ENCODE measurements at regions not wholly inside any gene's neighbourhood (a gene's known extent, or its start where the extent isn't known, plus 50 kb on each side); places are given as distances from the start of the nearest gene placed in this dataset.

DNA sequence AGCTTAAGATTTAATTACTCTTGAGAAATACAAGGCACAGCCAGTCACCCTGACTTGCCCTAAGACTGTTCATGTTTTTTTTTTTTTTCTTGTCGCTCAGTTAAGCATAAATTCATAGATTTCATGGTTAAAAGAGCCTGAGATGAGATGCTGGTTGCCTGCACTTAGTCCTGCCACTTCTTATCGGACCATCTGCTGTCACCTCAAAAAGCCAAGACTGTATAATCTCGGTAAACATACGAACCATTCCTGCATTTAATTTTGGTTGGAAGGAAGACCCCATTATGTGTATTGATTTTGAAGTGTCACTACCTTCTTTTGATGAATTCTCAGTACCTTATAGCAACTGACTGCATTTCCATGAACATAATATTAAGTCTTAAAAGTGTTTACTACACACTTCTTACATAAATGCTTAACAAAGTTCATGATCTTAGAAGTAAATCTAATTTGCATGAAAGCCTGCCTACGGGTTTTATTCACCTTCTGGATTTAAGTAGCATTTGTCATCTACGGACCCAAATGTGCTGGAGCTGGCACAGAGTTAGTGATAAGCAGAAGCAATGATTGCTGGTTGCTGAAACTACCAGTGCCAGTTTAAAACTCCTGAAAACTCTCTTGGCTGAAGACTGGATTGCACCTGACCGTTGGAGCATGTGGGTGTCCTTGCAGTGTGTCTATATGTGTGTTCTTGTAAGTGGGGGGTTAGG, 843.4 kb downstream of the TMEM182 start:
- DNase-seq (no peak), ATAC-seq (ENCODE audit: poor library complexity) (no peak)
- intact Hi-C loops (cut with DNase I), result no loop called here

DNA sequence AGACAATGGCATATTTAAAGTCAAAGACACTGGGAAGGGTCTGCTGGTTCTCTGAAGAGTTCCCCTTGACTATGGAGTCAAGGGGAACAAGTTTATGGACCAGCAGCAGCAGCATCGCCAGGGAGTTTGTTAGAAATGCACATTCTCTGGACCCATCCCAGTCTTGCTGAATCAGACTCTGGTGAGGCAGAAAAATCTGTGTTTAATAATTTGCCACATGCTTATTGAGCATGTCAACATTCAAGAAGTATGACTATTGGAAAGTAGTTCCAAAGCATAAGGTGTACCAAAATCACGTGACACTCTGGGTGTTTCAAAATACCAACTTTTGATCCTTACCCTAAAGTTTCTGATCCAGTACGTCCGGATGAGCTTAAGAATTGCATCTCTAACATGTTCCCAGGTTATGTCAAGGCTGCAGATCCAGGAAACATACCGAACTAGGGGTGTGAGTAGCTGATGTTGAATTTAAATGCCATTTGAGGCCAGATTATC, 853.8 kb downstream of the TMEM182 start:
- DNase-seq (no peak), ATAC-seq (ENCODE audit: poor library complexity) (no peak)
- intact Hi-C loops (cut with DNase I), result no loop called here

DNA sequence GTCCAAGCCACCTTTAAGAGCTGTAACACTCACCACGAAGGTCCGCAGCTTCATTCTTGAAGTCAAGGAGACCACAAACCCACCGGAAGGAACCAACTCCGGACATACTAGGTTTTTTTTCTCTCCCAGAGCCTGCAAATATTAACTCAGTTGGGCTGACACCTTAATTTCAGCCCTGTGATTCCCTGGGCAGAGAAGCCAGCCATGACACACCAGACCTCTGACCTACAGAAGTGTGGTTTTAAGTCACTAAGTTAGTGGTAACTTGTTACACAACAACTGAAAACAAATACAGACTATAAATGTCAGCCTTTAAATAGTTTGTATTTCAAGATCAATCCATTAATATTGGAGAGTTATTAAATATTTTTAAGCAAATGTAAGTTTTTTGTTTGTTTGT, 855.1 kb downstream of the TMEM182 start:
- ATAC-seq (ENCODE audit: poor library complexity) (no peak), DNase-seq (no peak)
- intact Hi-C loops (cut with DNase I), result no loop called here

GRCh38 chr2:103618112-103618511, 856.3 kb downstream of the TMEM182 start:
- ATAC-seq (ENCODE audit: poor library complexity), result no peak
- no peak for DNase-seq
- intact Hi-C loops (cut with DNase I), result no loop called here

- no peak for DNase-seq
- intact Hi-C loops (cut with DNase I), result no loop called here
These were observed 865.5 kb downstream of the TMEM182 start for GRCh38 chr2:103627301-103627700.

DNA sequence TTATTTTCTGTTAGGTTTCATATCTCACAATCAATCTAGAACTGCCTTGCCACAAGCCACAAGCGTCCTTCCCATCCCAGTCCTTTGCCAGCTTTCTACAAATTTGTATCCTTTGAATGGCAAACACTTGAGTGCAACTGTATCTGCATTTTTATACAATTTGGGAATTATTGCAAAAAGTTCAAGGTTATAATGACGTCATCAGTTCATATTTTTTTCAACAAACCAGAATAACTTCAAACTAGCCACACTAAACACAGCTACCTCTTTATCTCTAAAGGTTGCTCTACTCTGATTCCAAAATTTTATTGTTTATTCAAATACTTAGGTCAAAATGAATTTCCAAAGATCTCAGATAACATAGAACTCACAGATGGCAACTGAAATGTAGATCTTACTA, 877.1 kb downstream of the TMEM182 start:
- DNase-seq (no peak), ATAC-seq (ENCODE audit: poor library complexity) (no peak)
- intact Hi-C loops (cut with DNase I), result no loop called here

More at GRCh38 chr2:103627301-103627700, 865.5 kb downstream of the TMEM182 start:
- no peak for ATAC-seq (ENCODE audit: poor library complexity)

- ATAC-seq (ENCODE audit: poor library complexity) (no peak), DNase-seq (no peak)
- intact Hi-C loops (cut with DNase I), result no loop called here
These were observed 894.7 kb downstream of the TMEM182 start for GRCh38 chr2:103656558-103656957.

- intact Hi-C loops (cut with DNase I), result no loop called here
- no peak for ATAC-seq (ENCODE audit: poor library complexity)
These were observed 898.7 kb downstream of the TMEM182 start for GRCh38 chr2:103660519-103660918.

DNA sequence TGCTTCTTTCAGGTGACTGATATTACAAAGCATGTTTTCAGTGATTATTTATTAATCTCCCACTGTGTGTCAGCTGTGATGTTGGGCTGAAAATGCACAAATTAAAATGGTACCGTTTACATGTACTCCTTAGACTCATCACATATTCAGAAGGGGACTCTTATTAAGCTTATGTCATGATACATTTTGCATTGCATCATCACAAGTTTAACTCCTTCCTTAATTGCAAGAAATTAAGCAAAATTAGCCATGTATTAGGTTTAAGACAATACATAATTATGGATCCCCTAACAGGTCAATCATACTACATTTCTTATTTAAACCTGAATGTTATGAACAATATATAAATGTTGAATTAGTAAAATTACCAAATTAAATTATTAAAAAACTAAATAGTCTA, 899.1 kb downstream of the TMEM182 start:
- intact Hi-C loops (cut with DNase I), result no loop called here
- no peak for ATAC-seq (ENCODE audit: poor library complexity)
- DNase-seq, result no peak

More at GRCh38 chr2:103660519-103660918, 898.7 kb downstream of the TMEM182 start:
- no peak for DNase-seq

DNA sequence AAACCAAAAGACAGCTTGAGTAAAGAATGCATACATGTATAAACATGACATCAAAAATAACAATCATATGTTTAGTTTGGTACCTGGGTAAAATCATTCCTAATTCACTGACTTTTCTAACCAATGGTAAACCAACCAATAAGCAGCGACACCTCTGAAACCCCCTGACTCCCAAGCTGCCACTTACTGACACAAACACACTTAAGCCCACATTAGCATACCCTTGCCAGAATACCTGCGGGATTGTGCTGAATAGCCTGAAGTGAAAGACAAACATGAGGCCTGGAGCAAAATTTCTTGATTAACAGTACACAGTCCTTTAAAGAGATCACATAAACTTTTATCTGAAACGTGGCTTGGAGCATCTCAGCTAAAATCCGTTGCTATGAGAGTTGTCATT, 902.9 kb downstream of the TMEM182 start:
- ATAC-seq (ENCODE audit: poor library complexity) (no peak), DNase-seq (no peak)
- intact Hi-C loops (cut with DNase I), result no loop called here

DNA sequence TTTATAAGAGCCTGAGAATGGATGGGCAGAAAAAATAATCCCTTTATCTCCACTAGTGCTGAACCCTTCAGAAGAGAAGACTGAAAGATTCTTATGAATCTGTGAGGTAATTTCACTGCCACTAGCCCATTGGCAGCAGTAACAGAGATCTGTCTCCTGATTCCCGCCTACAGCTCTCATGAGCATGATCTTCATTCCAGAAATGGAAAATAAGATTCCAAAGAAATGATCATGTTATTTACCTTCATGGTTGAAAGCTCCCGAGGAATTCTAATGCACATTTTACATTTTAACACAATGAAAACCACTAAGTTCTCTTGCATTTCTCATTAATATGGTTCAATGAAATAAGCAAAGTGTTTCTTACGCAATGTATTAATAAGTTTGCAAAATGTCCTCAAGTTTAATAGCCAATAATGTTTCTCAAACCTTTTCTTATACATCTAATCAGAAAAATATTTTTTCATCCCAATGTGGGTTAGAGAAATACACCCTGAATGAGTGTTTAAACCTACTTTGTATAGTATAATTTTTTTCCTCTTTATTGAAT, 905.6 kb downstream of the TMEM182 start:
- intact Hi-C loops (cut with DNase I), result no loop called here
- DNase-seq (no peak), ATAC-seq (ENCODE audit: poor library complexity) (no peak)

- DNase-seq, result no peak
- ATAC-seq (ENCODE audit: poor library complexity), result no peak
- intact Hi-C loops (cut with DNase I), result no loop called here
These were observed 907.7 kb downstream of the TMEM182 start for GRCh38 chr2:103669531-103669930.
